ENCODE measurements at regions not wholly inside any gene's neighbourhood (a gene's known extent, or its start where the extent isn't known, plus 50 kb on each side); places are given as distances from the start of the nearest gene placed in this dataset.

GRCh38 chr17:70290770-70291169, 121.4 kb downstream of the KCNJ2 start:
- Histone ChIP-seq H3K4me3 (replicated peaks in 1 of 3; ENCODE audit: insufficient read depth in 1 of 3, low read depth in 1 of 3, low read length in 3 of 3) (no peak overlapping the region), H3K9me1 (replicated peaks; ENCODE audit: control insufficient read depth, extremely low read depth, insufficient read depth, low read length) (no peaks in the 10 kb centered on the region), H2AFZ (ENCODE audit: low read depth, low read length) (no peak overlapping the region), H3K4me2 (ENCODE audit: insufficient read depth, low read length) (no peak overlapping the region), H3K27ac (ENCODE audit: insufficient read depth, low read depth, low read length) (no peak overlapping the region), H3K36me3 (ENCODE audit: control insufficient read depth in 2 of 2, extremely low read depth in 1 of 2, insufficient read depth in 2 of 2, low read length in 2 of 2) (no peaks in the 10 kb centered on the region), H3K9me3 (replicated peaks; ENCODE audit: control insufficient read depth, insufficient read depth, low read length) (no peaks in the 10 kb centered on the region), H3K4me1 (ENCODE audit: control insufficient read depth, extremely low read depth, insufficient read depth, low read length) (peaks cover 7% of the 10 kb centered on the region), H3K9ac (replicated peaks; ENCODE audit: extremely low read depth, insufficient read depth, low read length) (no peak overlapping the region), H4K20me1 (replicated peaks; ENCODE audit: control insufficient read depth, extremely low read depth, insufficient read depth, low read length) (no peaks in the 10 kb centered on the region), H3K27me3 (ENCODE audit: control insufficient read depth in 2 of 2, insufficient read depth in 2 of 2, low read length in 2 of 2) (no peaks in the 10 kb centered on the region), H3K79me2 (ENCODE audit: control insufficient read depth, insufficient read depth, low read length) (no peaks in the 10 kb centered on the region)
- dilution Hi-C loops (cut with MboI; ENCODE audit: extremely low pct_ligation_motif_present, low sequenced_read_pairs) (no loop called here), intact Hi-C loops (cut with micrococcal nuclease) (loop anchor here (5.0 to 10.0 kb wide), 2 partner anchors 118 to 726 kb away; no protein-coding TSS in a partner anchor)
- FAIRE-seq: peak; percentile 4
- DNase-seq (ENCODE audit: low read depth, low spot score): no peak
- CTCF ChIA-PET: interaction anchor here (1.4 to 1.7 kb wide), 2 partner anchors 11 to 18 kb away, joined by 4 to 7 read pairs; no protein-coding TSS in a partner anchor
- POLR2A ChIA-PET: no interaction called here
- TF ChIP-seq JUN (IDR thresholded peaks at IDR 0.05; ENCODE audit: borderline replicate concordance, insufficient read depth, insufficient read length, low read depth) (no peak), MYC (IDR thresholded peaks at IDR 0.05; ENCODE audit: low read depth, low read length) (no peak), EZH2 (IDR thresholded peaks at IDR 0.05; ENCODE audit: borderline replicate concordance, low read depth, low read length, severe bottlenecking) (no peak)
- BruUV-seq (replicated peaks): no TSS peak

GRCh38 chr17:70292366-70292765, 123.0 kb downstream of the KCNJ2 start:
- no peaks in the 10 kb centered on the region for H3K27me3 ChIP-seq (ENCODE audit: control insufficient read depth in 2 of 2, insufficient read depth in 2 of 2, low read length in 2 of 2)
- no peaks in the 10 kb centered on the region for H3K9me3 ChIP-seq (replicated peaks; ENCODE audit: control insufficient read depth, insufficient read depth, low read length)
- no TSS peak for BruUV-seq (replicated peaks)
- no peaks in the 10 kb centered on the region for H3K36me3 ChIP-seq (ENCODE audit: control insufficient read depth in 2 of 2, extremely low read depth in 1 of 2, insufficient read depth in 2 of 2, low read length in 2 of 2)
- H3K9me1 ChIP-seq (replicated peaks; ENCODE audit: control insufficient read depth, extremely low read depth, insufficient read depth, low read length): no peaks in the 10 kb centered on the region
- no peak overlapping the region for H2AFZ ChIP-seq (ENCODE audit: low read depth, low read length)
- no peak for FAIRE-seq
- H3K27ac ChIP-seq (ENCODE audit: insufficient read depth, low read depth, low read length): no peak overlapping the region
- ChIA-PET CTCF (no interaction called here), POLR2A (no interaction called here)
- no peaks in the 10 kb centered on the region for H3K79me2 ChIP-seq (ENCODE audit: control insufficient read depth, insufficient read depth, low read length)
- dilution Hi-C loops (cut with MboI; ENCODE audit: extremely low pct_ligation_motif_present, low sequenced_read_pairs) (no loop called here), intact Hi-C loops (cut with micrococcal nuclease) (loop anchor here (5.0 to 10.0 kb wide), 2 partner anchors 120 to 728 kb away; no protein-coding TSS in a partner anchor)
- H3K4me2 ChIP-seq (ENCODE audit: insufficient read depth, low read length): no peak overlapping the region
- no peak overlapping the region for H3K4me3 ChIP-seq (replicated peaks in 1 of 3; ENCODE audit: insufficient read depth in 1 of 3, low read depth in 1 of 3, low read length in 3 of 3)
- H4K20me1 ChIP-seq (replicated peaks; ENCODE audit: control insufficient read depth, extremely low read depth, insufficient read depth, low read length): no peaks in the 10 kb centered on the region
- H3K9ac ChIP-seq (replicated peaks; ENCODE audit: extremely low read depth, insufficient read depth, low read length): no peak overlapping the region
- TF ChIP-seq MYC (IDR thresholded peaks at IDR 0.05; ENCODE audit: low read depth, low read length) (no peak), FOS (IDR thresholded peaks at IDR 0.05; ENCODE audit: borderline replicate concordance, insufficient read depth, low read length) (no peak), GATA2 (IDR thresholded peaks at IDR 0.05; ENCODE audit: insufficient read depth, insufficient read length, low read depth, low read length) (no peak), EZH2 (IDR thresholded peaks at IDR 0.05; ENCODE audit: borderline replicate concordance, low read depth, low read length, severe bottlenecking) (no peak), CTCF (IDR thresholded peaks at IDR 0.05; ENCODE audit: extremely low read depth in 1 of 2, insufficient read depth in 1 of 2, low read depth in 1 of 2, low read length in 2 of 2) (no peak), MAX (IDR thresholded peaks at IDR 0.05; ENCODE audit: insufficient read depth, insufficient read length) (no peak), POLR2AphosphoS5 (IDR thresholded peaks at IDR 0.05; ENCODE audit: insufficient read depth, low read depth, low read length) (no peak), POLR2A (IDR thresholded peaks at IDR 0.05; ENCODE audit: low read depth, low read length) (no peak)
- peaks cover 7% of the 10 kb centered on the region for H3K4me1 ChIP-seq (ENCODE audit: control insufficient read depth, extremely low read depth, insufficient read depth, low read length)
- DNase-seq (ENCODE audit: low read depth, low spot score): no peak

Measured in endothelial cell of umbilical vein (primary cell).